ENCODE measurements at regions not wholly inside any gene's neighbourhood (a gene's known extent, or its start where the extent isn't known, plus 50 kb on each side); places are given as distances from the start of the nearest gene placed in this dataset.

DNA sequence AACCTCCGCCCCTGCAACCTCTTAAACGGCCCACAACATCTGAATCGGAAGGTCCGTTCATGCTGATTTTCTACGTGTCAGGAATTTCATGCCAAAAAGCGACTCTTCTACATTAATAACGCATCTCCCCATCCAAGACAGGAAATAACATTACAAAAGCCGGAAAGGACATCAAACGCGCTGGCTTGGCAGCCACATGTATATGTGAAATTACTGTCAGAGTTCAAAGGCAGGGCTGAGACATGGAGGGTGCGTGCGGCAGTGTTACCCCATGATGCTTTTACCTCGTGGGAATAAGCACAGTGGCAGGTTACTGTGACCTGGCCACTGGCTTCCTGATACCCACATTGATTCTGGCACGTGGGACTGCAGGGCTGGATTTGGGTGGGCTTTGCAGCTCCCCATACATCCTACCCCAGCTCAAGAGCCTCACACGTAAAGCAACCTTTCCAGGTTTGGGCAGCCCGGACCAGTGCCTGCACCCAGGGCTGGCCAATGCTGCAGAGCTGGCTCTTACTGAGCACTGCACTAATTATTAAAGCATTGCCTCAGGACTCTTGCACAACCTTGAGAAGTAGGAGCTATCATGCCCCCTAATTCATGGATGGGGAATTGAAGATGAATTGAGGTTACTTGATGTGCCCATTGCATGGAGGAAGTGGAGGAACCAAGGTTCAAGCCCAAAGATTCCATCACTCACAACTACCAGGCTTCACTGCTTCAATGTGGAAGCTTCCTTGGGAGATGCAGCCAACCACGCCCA, 120.6 kb upstream of the FOXF1 start:
- no peak overlapping the region for H3K4me3 ChIP-seq (ENCODE audit: low read depth, low read length)
- DNase-seq (ENCODE audit: extremely low spot score) = no peak
- WGBS = 53% methylated on average over 17 of the region's 17 CpGs
- no peaks in the 10 kb centered on the region for H3K36me3 ChIP-seq (ENCODE audit: insufficient read depth)
- no peaks in the 10 kb centered on the region for H3K4me1 ChIP-seq (ENCODE audit: insufficient read depth)
- no peak overlapping the region for H3K27ac ChIP-seq (ENCODE audit: low read depth)

DNA sequence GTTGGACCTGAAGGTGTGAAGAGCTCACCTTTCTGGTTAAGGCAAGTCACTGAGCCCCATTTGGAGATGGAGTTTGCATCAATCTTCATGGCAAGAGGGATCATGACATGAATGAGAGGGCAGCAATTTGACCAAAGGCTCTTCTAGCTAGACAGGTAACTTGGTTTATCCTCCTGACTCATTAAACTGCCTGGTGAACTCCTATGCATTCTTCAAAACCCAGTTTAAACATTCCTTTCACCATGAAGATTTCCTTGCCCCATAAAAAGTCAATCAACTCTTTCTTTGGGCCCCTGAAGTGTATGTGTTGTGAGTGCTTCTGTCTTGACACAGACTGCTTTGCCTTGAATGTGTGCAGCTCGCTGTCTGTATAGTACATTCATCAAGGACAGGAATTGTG, 120.0 kb upstream of the FOXF1 start:
- WGBS = 97% methylated on average over 1 of the region's 1 CpG
- no peak for DNase-seq (ENCODE audit: extremely low spot score)
- no peaks in the 10 kb centered on the region for H3K4me1 ChIP-seq (ENCODE audit: insufficient read depth)
- no peaks in the 10 kb centered on the region for H3K36me3 ChIP-seq (ENCODE audit: insufficient read depth)
- H3K4me3 ChIP-seq (ENCODE audit: low read depth, low read length) = no peak overlapping the region
- no peak overlapping the region for H3K27ac ChIP-seq (ENCODE audit: low read depth)

DNA sequence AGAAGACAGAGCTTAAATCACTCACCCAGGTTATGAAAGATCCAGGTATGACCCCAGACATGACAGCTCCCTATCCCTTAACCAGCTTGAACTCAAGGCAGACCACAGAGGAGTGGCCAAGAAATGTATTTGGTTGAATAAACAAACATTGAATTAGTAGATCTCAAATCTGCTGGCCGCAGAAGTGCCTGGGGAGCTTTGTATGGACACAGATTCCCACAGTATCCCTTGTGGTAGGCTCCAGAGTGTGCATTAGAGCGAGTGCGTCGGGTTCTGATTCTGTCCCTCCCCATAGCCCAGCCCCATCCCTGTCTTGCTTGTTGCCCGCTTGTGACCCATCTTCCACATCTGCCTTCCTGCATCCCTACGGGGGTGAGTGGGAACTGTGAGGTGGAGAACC, 118.8 kb upstream of the FOXF1 start:
- no peaks in the 10 kb centered on the region for H3K36me3 ChIP-seq (ENCODE audit: insufficient read depth)
- no peak overlapping the region for H3K27ac ChIP-seq (ENCODE audit: low read depth)
- no peak overlapping the region for H3K4me3 ChIP-seq (ENCODE audit: low read depth, low read length)
- no peaks in the 10 kb centered on the region for H3K4me1 ChIP-seq (ENCODE audit: insufficient read depth)
- DNase-seq (ENCODE audit: extremely low spot score) = no peak
- 59% methylated on average over 6 of the region's 6 CpGs for WGBS

DNA sequence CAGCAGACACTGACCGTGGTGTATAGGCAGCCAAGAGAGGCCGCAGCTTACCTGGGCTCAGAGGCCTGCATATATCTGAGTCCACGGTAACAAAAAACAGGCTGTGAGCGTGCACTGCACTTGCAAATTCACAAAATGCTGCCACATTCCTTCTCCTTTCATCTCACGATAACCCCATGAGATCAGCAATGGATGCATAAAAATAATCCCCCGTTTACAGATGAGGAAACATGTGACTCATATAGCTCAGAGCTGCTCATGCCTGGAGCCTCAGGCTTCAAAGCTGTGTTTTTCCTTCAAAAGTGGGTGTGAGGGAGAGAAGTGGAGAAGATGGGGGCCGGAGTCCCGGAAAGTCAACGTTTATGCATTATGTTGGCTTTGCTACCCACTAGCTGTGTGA, 118.3 kb upstream of the FOXF1 start:
- no peaks in the 10 kb centered on the region for H3K36me3 ChIP-seq (ENCODE audit: insufficient read depth)
- no peak for DNase-seq (ENCODE audit: extremely low spot score)
- WGBS = 48% methylated on average over 9 of the region's 9 CpGs
- H3K4me3 ChIP-seq (ENCODE audit: low read depth, low read length) = no peak overlapping the region
- no peak overlapping the region for H3K27ac ChIP-seq (ENCODE audit: low read depth)
- no peaks in the 10 kb centered on the region for H3K4me1 ChIP-seq (ENCODE audit: insufficient read depth)

DNA sequence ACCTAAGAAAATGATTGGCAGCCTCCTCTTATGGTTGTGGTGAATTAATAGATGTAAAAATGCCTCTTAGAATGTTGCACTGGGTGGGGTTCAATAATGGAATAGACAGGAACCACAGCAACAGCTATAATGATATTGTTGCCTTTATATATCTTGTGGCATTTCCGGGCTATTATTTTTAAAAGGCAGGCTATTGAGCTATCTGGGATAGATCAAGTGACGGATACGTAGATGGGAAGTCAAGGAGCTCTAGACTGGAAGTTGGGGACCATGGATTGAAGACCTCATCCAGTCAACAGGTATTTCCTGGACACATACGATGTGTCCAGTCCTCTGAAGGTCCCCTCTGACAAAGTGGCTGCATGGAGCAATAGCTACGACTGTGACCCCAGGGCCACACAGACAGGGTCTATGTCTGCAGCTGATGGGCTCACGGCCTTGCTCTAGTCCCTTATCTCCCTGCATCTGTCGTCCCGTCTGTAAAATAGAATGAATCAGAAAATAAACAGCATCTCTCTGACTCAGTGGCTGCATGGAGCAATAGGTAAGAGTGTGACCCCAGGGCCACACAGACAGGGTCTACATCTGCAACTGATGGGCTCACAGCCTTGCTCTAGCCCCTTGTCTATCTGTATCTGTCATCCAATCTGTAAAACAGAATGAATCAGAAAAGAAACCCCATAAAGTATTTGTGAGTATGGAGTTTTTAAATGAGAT, 117.7 kb upstream of the FOXF1 start:
- Histone ChIP-seq H3K27ac (ENCODE audit: low read depth) (no peak overlapping the region), H3K4me3 (ENCODE audit: low read depth, low read length) (no peak overlapping the region), H3K4me1 (ENCODE audit: insufficient read depth) (no peaks in the 10 kb centered on the region), H3K36me3 (ENCODE audit: insufficient read depth) (no peaks in the 10 kb centered on the region)
- 74% methylated on average over 8 of the region's 8 CpGs for WGBS
- DNase-seq (ENCODE audit: extremely low spot score) = no peak

DNA sequence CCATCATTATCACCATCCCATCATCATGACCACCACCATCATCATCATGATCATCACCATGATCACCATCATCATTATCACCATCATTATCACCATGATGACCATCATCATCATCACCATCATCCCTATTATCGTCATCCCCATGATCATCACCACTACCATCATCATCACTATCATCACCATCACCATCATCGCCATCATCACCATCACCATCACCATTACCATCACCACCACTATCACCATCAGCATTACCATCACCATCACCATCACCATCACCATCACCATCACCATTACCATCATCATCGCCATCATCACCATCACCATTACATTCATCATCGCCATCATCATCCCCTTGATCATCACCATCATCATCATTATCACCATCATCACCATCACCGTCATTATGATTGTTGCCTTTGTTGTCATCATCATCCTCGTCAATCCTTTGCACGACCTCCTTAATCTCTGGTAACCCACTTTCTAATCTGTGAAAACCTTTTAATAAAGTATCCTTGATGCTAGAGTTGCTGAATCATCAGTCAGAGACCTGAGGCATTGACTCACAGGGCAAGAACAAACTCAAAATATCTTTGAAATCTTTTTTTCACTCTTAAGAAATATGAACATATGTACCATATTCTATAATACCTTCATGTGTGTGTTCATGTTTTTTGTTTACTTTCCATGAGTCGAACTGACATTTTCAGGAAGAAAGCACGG, 116.3 kb upstream of the FOXF1 start:
- no peak overlapping the region for H3K27ac ChIP-seq (ENCODE audit: low read depth)
- no peak overlapping the region for H3K4me3 ChIP-seq (ENCODE audit: low read depth, low read length)
- no peak for DNase-seq (ENCODE audit: extremely low spot score)
- WGBS = 96% methylated on average over 9 of the region's 9 CpGs
- no peaks in the 10 kb centered on the region for H3K36me3 ChIP-seq (ENCODE audit: insufficient read depth)
- H3K4me1 ChIP-seq (ENCODE audit: insufficient read depth) = no peaks in the 10 kb centered on the region

DNA sequence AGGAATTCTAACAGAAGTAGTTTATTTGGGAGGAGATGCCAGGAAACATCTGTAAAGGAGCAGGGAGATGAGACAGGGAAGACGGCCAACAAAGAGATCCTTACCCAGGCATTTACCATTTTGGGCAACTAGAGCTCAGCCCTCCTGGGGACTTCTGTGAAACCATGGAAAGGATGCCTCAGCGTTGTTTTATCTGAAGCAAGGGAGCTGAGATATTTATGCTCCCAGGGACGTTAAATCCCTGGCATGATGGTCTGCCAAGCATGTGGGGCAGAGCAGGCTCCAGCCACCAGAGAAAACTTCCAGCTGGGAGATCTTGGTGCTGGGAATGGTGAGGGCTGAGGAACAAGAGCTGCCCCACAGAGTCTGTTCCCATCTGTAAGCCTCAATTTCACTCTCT, 114.8 kb upstream of the FOXF1 start:
- H3K36me3 ChIP-seq (ENCODE audit: insufficient read depth) = no peaks in the 10 kb centered on the region
- H3K4me1 ChIP-seq (ENCODE audit: insufficient read depth) = no peaks in the 10 kb centered on the region
- H3K4me3 ChIP-seq (ENCODE audit: low read depth, low read length) = no peak overlapping the region
- DNase-seq (ENCODE audit: extremely low spot score) = no peak
- WGBS = 31% methylated on average over 3 of the region's 3 CpGs
- H3K27ac ChIP-seq (ENCODE audit: low read depth) = no peak overlapping the region

DNA sequence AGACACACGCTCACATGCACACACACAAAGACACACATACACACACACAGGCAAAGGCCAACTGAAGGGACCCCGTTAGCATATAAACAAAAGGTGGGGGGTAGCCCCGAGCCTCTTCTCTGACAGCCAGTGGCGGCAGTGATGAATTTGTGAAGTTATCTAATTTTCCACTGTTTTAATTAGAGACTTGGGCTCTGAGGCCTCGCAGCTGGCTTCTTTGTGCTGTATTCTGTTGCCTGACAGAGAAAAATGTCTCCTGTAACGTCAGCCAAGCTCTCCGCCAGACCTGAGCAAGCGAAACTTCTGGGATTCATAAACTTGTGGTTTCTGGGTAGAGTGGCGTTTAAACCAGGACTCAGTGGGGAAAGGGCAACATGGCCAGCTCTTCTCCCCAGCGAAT, 113.9 kb upstream of the FOXF1 start:
- 22% methylated on average over 10 of the region's 10 CpGs for WGBS
- Histone ChIP-seq H3K4me3 (ENCODE audit: low read depth, low read length) (no peak overlapping the region), H3K36me3 (ENCODE audit: insufficient read depth) (no peaks in the 10 kb centered on the region), H3K4me1 (ENCODE audit: insufficient read depth) (no peaks in the 10 kb centered on the region), H3K27ac (ENCODE audit: low read depth) (peak overlapping the region; percentile 75)
- peak; percentile 75 for DNase-seq (ENCODE audit: extremely low spot score)

DNA sequence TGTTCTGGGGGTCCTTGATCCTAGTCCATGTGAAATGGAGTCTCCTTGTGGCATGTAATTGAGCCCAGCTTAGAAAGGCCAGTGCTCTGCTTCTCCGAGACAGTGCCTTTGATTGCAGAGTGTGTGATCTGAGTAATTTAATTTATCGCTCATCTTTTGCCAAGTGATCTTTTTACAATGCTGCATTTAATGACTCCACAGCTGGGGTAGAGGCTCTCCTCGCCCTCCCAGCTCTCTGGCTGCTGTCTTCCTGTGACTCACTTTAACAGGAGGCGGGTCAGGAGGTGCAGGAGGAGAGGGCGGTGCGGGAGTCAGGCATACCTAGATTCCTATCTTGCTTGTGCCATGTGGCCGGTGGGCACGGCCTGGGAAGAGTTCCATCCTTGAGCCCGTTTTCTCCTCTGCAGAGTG, 113.4 kb upstream of the FOXF1 start:
- H3K36me3 ChIP-seq (ENCODE audit: insufficient read depth) = no peaks in the 10 kb centered on the region
- H3K27ac ChIP-seq (ENCODE audit: low read depth) = peak overlapping the region; percentile 75
- peak; percentile 64 for DNase-seq (ENCODE audit: extremely low spot score)
- no peaks in the 10 kb centered on the region for H3K4me1 ChIP-seq (ENCODE audit: insufficient read depth)
- 16% methylated on average over 9 of the region's 9 CpGs for WGBS
- no peak overlapping the region for H3K4me3 ChIP-seq (ENCODE audit: low read depth, low read length)

DNA sequence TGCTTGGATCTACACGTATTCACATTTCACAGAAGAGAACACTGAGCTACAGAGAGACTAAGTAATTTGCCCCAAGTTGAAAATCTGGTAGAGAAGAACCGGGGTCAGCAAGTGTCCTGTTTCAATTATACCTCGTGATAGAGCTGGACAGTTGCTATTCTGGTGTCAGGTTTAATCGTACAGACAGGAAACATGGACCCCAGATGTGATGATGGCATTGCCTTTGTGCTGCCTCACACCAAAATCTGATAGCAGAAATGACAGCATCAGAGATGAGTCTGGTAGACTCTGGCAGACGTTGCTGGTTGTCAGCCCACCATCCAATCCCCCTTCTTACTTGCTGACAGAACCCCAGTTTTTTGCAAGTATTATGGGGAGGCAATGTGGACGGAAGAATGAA, 112.1 kb upstream of the FOXF1 start:
- Histone ChIP-seq H3K4me3 (ENCODE audit: low read depth, low read length) (no peak overlapping the region), H3K4me1 (ENCODE audit: insufficient read depth) (no peaks in the 10 kb centered on the region), H3K36me3 (ENCODE audit: insufficient read depth) (no peaks in the 10 kb centered on the region), H3K27ac (ENCODE audit: low read depth) (no peak overlapping the region)
- WGBS = 69% methylated on average over 6 of the region's 6 CpGs
- DNase-seq (ENCODE audit: extremely low spot score) = no peak

DNA sequence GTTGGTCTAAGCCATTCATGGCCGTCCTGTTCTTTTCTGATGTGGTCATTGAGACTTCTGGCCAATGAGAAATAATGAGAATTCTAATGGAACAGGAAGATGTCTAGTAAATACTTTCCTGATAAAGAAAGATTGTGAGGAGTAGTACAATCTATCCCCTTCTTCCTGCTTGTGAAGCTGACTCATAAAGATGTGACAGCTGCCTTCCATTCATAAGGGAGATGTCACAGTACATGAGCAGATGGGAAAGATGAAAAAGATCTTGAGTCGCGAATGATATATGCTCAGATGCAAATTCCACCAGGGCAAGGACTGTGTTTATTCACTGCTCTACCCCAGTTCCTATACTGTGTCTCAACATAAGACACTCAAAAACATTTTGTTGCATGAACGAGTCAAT, 111.7 kb upstream of the FOXF1 start:
- no peak overlapping the region for H3K27ac ChIP-seq (ENCODE audit: low read depth)
- no peak overlapping the region for H3K4me3 ChIP-seq (ENCODE audit: low read depth, low read length)
- DNase-seq (ENCODE audit: extremely low spot score) = no peak
- 53% methylated on average over 4 of the region's 4 CpGs for WGBS
- H3K36me3 ChIP-seq (ENCODE audit: insufficient read depth) = no peaks in the 10 kb centered on the region
- no peaks in the 10 kb centered on the region for H3K4me1 ChIP-seq (ENCODE audit: insufficient read depth)

DNA sequence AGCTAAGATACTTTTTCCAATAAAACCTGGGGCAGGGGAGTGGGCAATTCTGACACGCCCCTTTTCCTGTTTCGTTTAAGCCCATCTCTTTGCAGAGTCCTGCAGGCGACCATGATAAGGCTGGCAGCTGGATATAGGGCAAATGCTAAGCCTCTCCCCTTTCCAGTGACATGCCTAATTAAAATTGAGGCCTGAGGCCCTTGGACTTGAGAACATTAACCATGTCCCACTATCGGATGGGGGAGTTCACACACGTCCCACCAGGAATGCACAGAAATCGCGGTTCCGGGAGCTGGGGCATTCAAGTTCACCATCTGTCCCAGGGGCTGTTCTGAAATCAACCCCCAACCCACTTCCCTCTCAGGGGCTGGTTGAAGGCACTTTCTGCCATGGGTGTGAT, 109.2 kb upstream of the FOXF1 start:
- DNase-seq (ENCODE audit: extremely low spot score) = no peak
- Histone ChIP-seq H3K36me3 (ENCODE audit: insufficient read depth) (no peaks in the 10 kb centered on the region), H3K27ac (ENCODE audit: low read depth) (no peak overlapping the region), H3K4me3 (ENCODE audit: low read depth, low read length) (no peak overlapping the region), H3K4me1 (ENCODE audit: insufficient read depth) (no peaks in the 10 kb centered on the region)
- WGBS = 90% methylated on average over 8 of the region's 8 CpGs

DNA sequence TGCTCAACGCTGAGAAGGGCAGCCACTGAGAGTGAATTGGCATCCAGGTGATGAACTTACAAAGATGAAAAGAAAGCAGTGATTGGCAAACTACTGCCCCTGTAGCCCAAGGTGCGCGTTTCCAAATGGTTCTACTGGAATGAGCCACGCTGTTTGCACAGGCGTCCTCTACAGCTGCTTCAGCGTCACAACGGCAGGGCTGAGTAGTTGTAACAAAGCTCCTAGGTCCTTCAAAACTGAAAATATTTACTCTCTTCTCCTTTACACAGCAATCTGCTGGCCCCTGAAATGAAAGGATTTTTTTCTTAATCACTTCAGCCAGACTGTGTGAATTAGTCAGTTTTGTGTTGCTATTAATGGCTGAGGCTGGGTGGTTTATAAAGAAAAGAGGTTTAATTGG, 107.2 kb upstream of the FOXF1 start:
- Histone ChIP-seq H3K27ac (ENCODE audit: low read depth) (no peak overlapping the region), H3K4me3 (ENCODE audit: low read depth, low read length) (no peak overlapping the region), H3K36me3 (ENCODE audit: insufficient read depth) (no peaks in the 10 kb centered on the region), H3K4me1 (ENCODE audit: insufficient read depth) (no peaks in the 10 kb centered on the region)
- no peak for DNase-seq (ENCODE audit: extremely low spot score)
- 89% methylated on average over 7 of the region's 7 CpGs for WGBS
